Epithelial cell of esophagus (primary cell): ENCODE measurements at regions not wholly inside any gene's neighbourhood (a gene's known extent, or its start where the extent isn't known, plus 50 kb on each side); places are given as distances from the start of the nearest gene placed in this dataset.

Source experiments
- DNase-seq: peaks from one replicate; pipeline ENCODE4 v3.0.0; 2010; ENCODE audit warnings: low read depth
- H3K4me3 ChIP-seq: 2 replicates; pipeline ENCODE4 v1.5.1; 2011; ENCODE audit warnings: mild to moderate bottlenecking, low read length, control low read depth
- TF ChIP-seq, protein P1 (sequence below): IDR thresholded peaks from 2 replicates; pipeline ENCODE4 v1.5.1; 2011; ENCODE audit warnings: low read depth, mild to moderate bottlenecking, low read length, control low read depth, inconsistent platforms; ENCODE audit not compliant: insufficient read depth; ENCODE audit errors: missing control alignments

DNA sequence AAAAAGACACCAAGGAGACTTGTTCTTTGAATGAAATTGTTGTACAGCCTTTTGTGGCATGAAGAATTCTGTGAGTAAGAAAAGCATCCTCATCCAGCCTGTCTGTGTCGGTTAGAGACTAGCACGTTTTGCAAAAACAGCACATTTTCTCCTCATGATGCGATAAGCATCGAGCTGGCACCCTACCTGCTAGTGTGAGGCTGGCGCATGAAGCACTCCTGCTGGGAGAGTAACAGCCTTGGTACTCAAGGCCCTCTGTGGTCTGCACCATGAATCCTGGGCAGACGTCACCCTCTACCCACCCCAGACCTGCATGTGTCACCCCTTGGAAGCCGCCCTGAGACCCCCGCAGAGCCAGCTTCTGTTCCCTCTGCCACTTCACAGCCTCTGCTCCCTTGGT lies 92.6 kb upstream of the TMEM132E start:
- no peak for DNase-seq
- TF ChIP-seq, protein P1, sequence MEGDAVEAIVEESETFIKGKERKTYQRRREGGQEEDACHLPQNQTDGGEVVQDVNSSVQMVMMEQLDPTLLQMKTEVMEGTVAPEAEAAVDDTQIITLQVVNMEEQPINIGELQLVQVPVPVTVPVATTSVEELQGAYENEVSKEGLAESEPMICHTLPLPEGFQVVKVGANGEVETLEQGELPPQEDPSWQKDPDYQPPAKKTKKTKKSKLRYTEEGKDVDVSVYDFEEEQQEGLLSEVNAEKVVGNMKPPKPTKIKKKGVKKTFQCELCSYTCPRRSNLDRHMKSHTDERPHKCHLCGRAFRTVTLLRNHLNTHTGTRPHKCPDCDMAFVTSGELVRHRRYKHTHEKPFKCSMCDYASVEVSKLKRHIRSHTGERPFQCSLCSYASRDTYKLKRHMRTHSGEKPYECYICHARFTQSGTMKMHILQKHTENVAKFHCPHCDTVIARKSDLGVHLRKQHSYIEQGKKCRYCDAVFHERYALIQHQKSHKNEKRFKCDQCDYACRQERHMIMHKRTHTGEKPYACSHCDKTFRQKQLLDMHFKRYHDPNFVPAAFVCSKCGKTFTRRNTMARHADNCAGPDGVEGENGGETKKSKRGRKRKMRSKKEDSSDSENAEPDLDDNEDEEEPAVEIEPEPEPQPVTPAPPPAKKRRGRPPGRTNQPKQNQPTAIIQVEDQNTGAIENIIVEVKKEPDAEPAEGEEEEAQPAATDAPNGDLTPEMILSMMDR, result no peak

DNA sequence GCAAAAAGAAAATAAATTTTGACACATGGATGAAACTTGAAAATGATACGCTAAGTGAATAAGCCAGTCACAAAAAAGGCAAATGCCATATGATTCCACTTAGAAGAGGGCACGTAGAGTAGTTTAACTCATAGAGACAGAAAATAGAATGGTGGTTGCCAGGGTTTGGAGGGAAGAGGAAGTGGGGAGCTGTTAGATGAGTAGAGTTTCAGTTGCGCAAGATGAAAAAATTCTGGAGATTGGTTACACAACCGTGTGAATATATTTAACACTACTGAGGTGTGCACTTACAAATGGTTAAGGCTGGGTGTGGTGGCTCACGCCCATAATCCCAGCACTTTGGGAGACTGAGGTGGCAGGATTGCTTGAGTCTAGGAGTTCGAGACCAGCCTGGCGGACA lies 93.4 kb upstream of the TMEM132E start:
- no peak overlapping the region for H3K4me3 ChIP-seq
- DNase-seq, result no peak
- TF ChIP-seq, protein P1, result no peak

More for the DNA sequence above, 92.6 kb upstream of the TMEM132E start:
- H3K4me3 ChIP-seq, result no peak overlapping the region

DNA sequence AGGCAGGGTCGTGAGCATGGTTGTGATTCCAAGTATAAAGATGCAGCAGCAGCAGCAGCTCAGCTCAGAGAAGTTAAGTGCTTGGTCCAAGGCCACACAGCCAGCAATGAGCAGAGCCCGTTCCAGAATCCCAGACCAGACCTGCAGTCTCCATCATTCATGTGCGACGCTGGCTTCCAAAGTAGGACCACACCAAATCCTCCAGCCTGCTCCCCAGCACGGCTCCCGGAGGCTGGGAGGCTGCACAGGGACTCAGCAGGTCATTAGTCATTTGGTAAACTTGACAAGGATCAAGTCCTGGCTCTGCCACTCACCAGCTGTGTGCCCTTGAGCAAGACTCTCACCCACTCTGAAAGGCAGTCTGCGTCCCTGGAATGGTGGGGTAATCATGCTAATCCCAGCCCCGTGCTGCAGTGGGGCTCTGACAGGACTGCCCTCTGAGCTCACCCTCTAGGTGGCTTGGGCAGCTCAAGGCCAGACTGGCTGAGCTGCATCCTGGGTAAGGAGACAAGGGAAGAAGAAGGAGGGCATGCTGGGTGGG lies 95.1 kb upstream of the TMEM132E start:
- no peak for DNase-seq
- TF ChIP-seq, protein P1, result no peak
- H3K4me3 ChIP-seq, result no peak overlapping the region

DNA sequence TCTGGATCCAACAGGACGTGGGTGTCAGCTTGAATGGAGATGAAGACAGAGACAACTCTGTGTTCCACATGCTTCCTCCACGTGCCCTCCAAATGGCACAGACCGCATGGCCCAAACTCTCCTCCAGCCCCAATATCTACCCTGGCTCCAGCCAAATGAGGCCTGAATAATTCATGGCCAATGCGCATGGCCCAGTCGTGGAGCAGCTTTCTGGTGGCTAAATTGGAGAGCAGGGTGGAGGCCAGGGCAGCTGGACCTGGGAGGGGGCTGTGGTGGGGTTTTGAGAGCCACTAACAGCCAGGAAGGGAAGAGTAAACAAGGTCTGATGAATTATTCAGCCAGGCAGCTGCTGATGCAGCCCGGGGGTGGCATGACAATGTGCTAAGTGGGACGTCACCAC lies 96.7 kb upstream of the TMEM132E start:
- TF ChIP-seq, protein P1, result no peak
- H3K4me3 ChIP-seq, result no peak overlapping the region
- DNase-seq, result no peak

DNA sequence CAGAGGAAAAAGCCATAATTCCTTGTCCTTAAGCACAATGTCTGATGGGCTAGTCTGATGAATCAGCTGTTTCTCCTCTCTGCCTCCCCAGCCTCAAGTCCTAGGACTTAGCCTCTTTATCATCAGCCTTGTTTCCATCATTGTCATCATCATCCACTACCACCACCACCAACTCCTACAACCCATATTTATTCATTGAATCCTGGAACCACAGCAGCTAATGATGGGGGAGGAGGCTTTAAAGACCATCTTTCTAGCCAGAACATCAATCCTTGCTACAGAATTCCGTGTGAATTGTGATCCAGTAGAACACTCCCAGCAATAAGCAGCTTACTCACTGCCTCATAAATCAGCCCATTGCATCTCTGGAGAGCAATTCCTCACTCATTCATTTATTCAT lies 97.6 kb upstream of the TMEM132E start:
- no peak for DNase-seq
- TF ChIP-seq, protein P1, result no peak

DNA sequence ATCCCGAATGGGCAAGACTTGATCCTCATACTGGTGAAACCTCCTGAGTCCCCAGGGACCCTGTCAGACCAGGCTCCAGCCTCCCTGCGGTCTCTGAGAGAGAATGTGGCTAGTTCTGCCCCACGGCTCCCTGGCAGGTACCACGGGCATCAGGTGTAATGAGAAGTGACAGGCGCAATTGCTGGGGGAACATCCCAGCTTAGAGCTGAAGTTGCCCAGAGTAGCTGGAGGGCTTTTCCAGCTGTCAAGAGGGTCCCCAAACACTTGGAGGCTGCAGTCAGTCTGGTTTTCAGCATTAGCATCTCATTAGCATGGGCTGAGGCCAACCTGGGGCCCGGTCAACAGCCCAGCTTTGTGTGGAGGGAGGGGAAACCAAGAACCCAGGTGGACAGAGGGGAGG lies 100.0 kb upstream of the TMEM132E start:
- DNase-seq, result no peak
- TF ChIP-seq, protein P1, result no peak
- H3K4me3 ChIP-seq, result no peak overlapping the region

More for the DNA sequence above, 97.6 kb upstream of the TMEM132E start:
- H3K4me3 ChIP-seq, result no peak overlapping the region

DNA sequence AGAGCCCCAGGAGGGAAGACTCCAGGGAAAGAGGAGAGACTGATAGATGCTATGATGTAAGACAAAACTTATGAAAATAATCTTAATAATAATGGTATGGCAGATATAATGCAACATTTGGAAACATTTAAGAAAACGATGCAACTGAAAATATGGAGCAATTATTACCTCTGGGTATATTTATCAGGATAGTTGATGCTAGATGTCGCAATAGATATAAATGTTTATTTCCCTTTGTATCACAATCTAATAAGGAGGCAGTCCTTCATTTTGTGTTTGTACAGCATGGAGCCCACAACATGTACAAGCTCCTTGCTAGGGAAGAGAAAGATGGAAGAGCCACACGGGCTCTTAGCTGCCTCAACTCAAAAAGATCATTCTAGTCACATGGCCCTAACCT lies 101.1 kb upstream of the TMEM132E start:
- TF ChIP-seq, protein P1, result no peak
- DNase-seq, result no peak
- no peak overlapping the region for H3K4me3 ChIP-seq
